ENCODE measurements at regions not wholly inside any gene's neighbourhood (a gene's known extent, or its start where the extent isn't known, plus 50 kb on each side); places are given as distances from the start of the nearest gene placed in this dataset.

DNA sequence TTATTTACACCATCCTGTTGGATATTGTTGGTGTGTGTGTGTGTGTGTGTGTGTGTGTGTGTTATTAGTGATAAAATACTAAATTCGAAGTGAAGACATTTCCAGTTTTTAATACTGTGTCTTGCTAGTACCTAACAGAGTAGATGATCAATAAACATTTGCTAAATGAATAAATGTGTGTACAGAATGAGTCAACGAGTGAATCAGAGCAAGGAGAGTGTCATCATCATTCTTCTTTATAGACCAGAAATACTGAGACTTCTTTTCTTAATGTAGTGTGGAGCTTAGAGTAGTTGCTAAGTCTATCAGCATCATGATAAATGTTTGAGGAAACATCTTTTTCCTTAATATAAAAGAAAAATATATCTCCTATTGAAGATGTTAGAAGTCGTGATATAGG lies 169.7 kb upstream of the SATB2 start (continued):
- TF ChIP-seq, protein P1, sequence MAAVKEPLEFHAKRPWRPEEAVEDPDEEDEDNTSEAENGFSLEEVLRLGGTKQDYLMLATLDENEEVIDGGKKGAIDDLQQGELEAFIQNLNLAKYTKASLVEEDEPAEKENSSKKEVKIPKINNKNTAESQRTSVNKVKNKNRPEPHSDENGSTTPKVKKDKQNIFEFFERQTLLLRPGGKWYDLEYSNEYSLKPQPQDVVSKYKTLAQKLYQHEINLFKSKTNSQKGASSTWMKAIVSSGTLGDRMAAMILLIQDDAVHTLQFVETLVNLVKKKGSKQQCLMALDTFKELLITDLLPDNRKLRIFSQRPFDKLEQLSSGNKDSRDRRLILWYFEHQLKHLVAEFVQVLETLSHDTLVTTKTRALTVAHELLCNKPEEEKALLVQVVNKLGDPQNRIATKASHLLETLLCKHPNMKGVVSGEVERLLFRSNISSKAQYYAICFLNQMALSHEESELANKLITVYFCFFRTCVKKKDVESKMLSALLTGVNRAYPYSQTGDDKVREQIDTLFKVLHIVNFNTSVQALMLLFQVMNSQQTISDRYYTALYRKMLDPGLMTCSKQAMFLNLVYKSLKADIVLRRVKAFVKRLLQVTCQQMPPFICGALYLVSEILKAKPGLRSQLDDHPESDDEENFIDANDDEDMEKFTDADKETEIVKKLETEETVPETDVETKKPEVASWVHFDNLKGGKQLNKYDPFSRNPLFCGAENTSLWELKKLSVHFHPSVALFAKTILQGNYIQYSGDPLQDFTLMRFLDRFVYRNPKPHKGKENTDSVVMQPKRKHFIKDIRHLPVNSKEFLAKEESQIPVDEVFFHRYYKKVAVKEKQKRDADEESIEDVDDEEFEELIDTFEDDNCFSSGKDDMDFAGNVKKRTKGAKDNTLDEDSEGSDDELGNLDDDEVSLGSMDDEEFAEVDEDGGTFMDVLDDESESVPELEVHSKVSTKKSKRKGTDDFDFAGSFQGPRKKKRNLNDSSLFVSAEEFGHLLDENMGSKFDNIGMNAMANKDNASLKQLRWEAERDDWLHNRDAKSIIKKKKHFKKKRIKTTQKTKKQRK (IDR thresholded peaks at IDR 0.05; ENCODE audit: low read depth, low read length): no peak
- TF ChIP-seq HCFC1 (IDR thresholded peaks at IDR 0.05; ENCODE audit: low read length): no peak
- TF ChIP-seq RB1 (IDR thresholded peaks at IDR 0.05; ENCODE audit: borderline replicate concordance): no peak
- no peak for TF ChIP-seq ESRRA (IDR thresholded peaks at IDR 0.05; ENCODE audit: low read length)
- TF ChIP-seq, protein P2, sequence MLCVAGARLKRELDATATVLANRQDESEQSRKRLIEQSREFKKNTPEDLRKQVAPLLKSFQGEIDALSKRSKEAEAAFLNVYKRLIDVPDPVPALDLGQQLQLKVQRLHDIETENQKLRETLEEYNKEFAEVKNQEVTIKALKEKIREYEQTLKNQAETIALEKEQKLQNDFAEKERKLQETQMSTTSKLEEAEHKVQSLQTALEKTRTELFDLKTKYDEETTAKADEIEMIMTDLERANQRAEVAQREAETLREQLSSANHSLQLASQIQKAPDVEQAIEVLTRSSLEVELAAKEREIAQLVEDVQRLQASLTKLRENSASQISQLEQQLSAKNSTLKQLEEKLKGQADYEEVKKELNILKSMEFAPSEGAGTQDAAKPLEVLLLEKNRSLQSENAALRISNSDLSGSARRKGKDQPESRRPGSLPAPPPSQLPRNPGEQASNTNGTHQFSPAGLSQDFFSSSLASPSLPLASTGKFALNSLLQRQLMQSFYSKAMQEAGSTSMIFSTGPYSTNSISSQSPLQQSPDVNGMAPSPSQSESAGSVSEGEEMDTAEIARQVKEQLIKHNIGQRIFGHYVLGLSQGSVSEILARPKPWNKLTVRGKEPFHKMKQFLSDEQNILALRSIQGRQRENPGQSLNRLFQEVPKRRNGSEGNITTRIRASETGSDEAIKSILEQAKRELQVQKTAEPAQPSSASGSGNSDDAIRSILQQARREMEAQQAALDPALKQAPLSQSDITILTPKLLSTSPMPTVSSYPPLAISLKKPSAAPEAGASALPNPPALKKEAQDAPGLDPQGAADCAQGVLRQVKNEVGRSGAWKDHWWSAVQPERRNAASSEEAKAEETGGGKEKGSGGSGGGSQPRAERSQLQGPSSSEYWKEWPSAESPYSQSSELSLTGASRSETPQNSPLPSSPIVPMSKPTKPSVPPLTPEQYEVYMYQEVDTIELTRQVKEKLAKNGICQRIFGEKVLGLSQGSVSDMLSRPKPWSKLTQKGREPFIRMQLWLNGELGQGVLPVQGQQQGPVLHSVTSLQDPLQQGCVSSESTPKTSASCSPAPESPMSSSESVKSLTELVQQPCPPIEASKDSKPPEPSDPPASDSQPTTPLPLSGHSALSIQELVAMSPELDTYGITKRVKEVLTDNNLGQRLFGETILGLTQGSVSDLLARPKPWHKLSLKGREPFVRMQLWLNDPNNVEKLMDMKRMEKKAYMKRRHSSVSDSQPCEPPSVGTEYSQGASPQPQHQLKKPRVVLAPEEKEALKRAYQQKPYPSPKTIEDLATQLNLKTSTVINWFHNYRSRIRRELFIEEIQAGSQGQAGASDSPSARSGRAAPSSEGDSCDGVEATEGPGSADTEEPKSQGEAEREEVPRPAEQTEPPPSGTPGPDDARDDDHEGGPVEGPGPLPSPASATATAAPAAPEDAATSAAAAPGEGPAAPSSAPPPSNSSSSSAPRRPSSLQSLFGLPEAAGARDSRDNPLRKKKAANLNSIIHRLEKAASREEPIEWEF (IDR thresholded peaks at IDR 0.05; ENCODE audit: insufficient replicate concordance, low read depth, low read length): no peak
- TF ChIP-seq SRF (IDR thresholded peaks at IDR 0.05; ENCODE audit: low read depth in 2 of 2, low read length in 2 of 2): no peak
- TF ChIP-seq, protein P3, sequence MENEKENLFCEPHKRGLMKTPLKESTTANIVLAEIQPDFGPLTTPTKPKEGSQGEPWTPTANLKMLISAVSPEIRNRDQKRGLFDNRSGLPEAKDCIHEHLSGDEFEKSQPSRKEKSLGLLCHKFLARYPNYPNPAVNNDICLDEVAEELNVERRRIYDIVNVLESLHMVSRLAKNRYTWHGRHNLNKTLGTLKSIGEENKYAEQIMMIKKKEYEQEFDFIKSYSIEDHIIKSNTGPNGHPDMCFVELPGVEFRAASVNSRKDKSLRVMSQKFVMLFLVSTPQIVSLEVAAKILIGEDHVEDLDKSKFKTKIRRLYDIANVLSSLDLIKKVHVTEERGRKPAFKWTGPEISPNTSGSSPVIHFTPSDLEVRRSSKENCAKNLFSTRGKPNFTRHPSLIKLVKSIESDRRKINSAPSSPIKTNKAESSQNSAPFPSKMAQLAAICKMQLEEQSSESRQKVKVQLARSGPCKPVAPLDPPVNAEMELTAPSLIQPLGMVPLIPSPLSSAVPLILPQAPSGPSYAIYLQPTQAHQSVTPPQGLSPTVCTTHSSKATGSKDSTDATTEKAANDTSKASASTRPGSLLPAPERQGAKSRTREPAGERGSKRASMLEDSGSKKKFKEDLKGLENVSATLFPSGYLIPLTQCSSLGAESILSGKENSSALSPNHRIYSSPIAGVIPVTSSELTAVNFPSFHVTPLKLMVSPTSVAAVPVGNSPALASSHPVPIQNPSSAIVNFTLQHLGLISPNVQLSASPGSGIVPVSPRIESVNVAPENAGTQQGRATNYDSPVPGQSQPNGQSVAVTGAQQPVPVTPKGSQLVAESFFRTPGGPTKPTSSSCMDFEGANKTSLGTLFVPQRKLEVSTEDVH (IDR thresholded peaks at IDR 0.05; ENCODE audit: low read depth, partially characterized antibody): no peak
- no peak for TF ChIP-seq BRCA1 (IDR thresholded peaks at IDR 0.05; ENCODE audit: low read depth, low read length)
- no peak for TF ChIP-seq EP300 (IDR thresholded peaks at IDR 0.05; ENCODE audit: borderline replicate concordance in 1 of 2, control insufficient read depth in 1 of 2, low read depth in 2 of 2, low read length in 2 of 2)
- no peak for TF ChIP-seq NFIC (IDR thresholded peaks at IDR 0.05; ENCODE audit: low read depth, low read length)
- TF ChIP-seq TAF1 (IDR thresholded peaks at IDR 0.05; ENCODE audit: borderline replicate concordance, low read depth, low read length): no peak
- TF ChIP-seq KLF5 (IDR thresholded peaks at IDR 0.05; ENCODE audit: partially characterized antibody): no peak
- TF ChIP-seq KAT2A (conservative IDR thresholded peaks at IDR 0.05; ENCODE audit: control insufficient read depth, low read depth, low read length): no peak
